ENCODE measurements at regions not wholly inside any gene's neighbourhood (a gene's known extent, or its start where the extent isn't known, plus 50 kb on each side); places are given as distances from the start of the nearest gene placed in this dataset.
"Not testable (repeated sequence)": the region's sequence is repeated elsewhere in the genome, so short reads cannot be mapped to it uniquely, and the experiment has no call there.

GRCh38 chr11:39462506-39462905 is 1996.9 kb downstream of the LRRC4C start:
- DNase-seq (ENCODE audit: low spot score): no peak

- no peak for DNase-seq (ENCODE audit: low spot score)
Observed at GRCh38 chr11:39461066-39461465, 1998.4 kb downstream of the LRRC4C start.

- DNase-seq (ENCODE audit: low spot score): no peak
Observed at GRCh38 chr11:39459606-39460005, 1999.8 kb downstream of the LRRC4C start.

GRCh38 chr11:39458481-39458880 is 2001.0 kb downstream of the LRRC4C start:
- DNase-seq (ENCODE audit: low spot score): no peak

GRCh38 chr11:39443424-39444022 is 2015.9 kb downstream of the LRRC4C start:
- DNase-seq (ENCODE audit: low spot score): no peak

- DNase-seq (ENCODE audit: low spot score): no peak
Observed at GRCh38 chr11:39442177-39442576, 2017.3 kb downstream of the LRRC4C start.

GRCh38 chr11:39435641-39436040 is 2023.8 kb downstream of the LRRC4C start:
- DNase-seq (ENCODE audit: low spot score): no peak

GRCh38 chr11:39434466-39434865 is 2025.0 kb downstream of the LRRC4C start:
- DNase-seq (ENCODE audit: low spot score): no peak

- no peak for DNase-seq (ENCODE audit: low spot score)
Observed at GRCh38 chr11:39432929-39433328, 2026.5 kb downstream of the LRRC4C start.

- no peak for DNase-seq (ENCODE audit: low spot score)
Observed at GRCh38 chr11:39425226-39425625, 2034.2 kb downstream of the LRRC4C start.

GRCh38 chr11:39412117-39412516 is 2047.3 kb downstream of the LRRC4C start:
- no peak for DNase-seq (ENCODE audit: low spot score)

GRCh38 chr11:39385911-39386310 is 2073.5 kb downstream of the LRRC4C start:
- no peak for DNase-seq (ENCODE audit: low spot score)

- peak; percentile 35 for DNase-seq (ENCODE audit: low spot score)
Observed at GRCh38 chr11:39374963-39375698, 2084.3 kb downstream of the LRRC4C start.

- DNase-seq (ENCODE audit: low spot score): no peak
Observed at GRCh38 chr11:39367534-39367933, 2091.9 kb downstream of the LRRC4C start.

GRCh38 chr11:39365809-39366436 is 2093.5 kb downstream of the LRRC4C start:
- peak; percentile 10 for DNase-seq (ENCODE audit: low spot score)

GRCh38 chr11:39363571-39363970 is 2095.9 kb downstream of the LRRC4C start:
- no peak for DNase-seq (ENCODE audit: low spot score)

GRCh38 chr11:39361557-39361956 is 2097.9 kb downstream of the LRRC4C start:
- no peak for DNase-seq (ENCODE audit: low spot score)

- DNase-seq (ENCODE audit: low spot score): no peak
Observed at GRCh38 chr11:39345834-39346442, 2113.5 kb downstream of the LRRC4C start.

- DNase-seq (ENCODE audit: low spot score): no peak
Observed at GRCh38 chr11:39341461-39341860, 2118.0 kb downstream of the LRRC4C start.

GRCh38 chr11:39333006-39333405 is 2126.4 kb downstream of the LRRC4C start:
- not testable (repeated sequence) for DNase-seq (ENCODE audit: low spot score)

- DNase-seq (ENCODE audit: low spot score): no peak
Observed at GRCh38 chr11:39327302-39327701, 2132.2 kb downstream of the LRRC4C start.

- DNase-seq (ENCODE audit: low spot score): not testable (repeated sequence)
Observed at GRCh38 chr11:39311888-39312287, 2147.6 kb downstream of the LRRC4C start.

- DNase-seq (ENCODE audit: low spot score): no peak
Observed at GRCh38 chr11:39304586-39304985, 2154.9 kb downstream of the LRRC4C start.
